SJSA1 (cell line): ENCODE measurements at regions not wholly inside any gene's neighbourhood (a gene's known extent, or its start where the extent isn't known, plus 50 kb on each side); places are given as distances from the start of the nearest gene placed in this dataset.
A peak's percentile ranks its signal among the peaks of the same experiment; 100 is the strongest.
"Not testable (repeated sequence)": the region's sequence is repeated elsewhere in the genome, so short reads cannot be mapped to it uniquely, and the experiment has no call there.

ENCODE experiments used
- DNase-seq, 2 experiments: peaks; one replicate each; pipeline ENCODE4 v3.0.0-alpha.2; 2015 to 2020; ENCODE audit warnings: low spot score in 2 of 2, low read depth in 1 of 2
- H3K27ac ChIP-seq: fragments of 250-450 bp; sonication (Bioruptor Pico); 2 replicates; pipeline ENCODE4 v1.5.1; 2020; ENCODE audit warnings: mild to moderate bottlenecking, moderate library complexity
- H3K27me3 ChIP-seq: fragments of 250-450 bp; sonication (Bioruptor Pico); replicated peaks from 2 replicates; pipeline ENCODE4 v1.5.1; 2020; ENCODE audit warnings: mild to moderate bottlenecking, moderate library complexity
- H3K36me3 ChIP-seq: fragments of 250-450 bp; sonication (Bioruptor Pico); 2 replicates; pipeline ENCODE4 v1.5.1; 2020; ENCODE audit warnings: mild to moderate bottlenecking
- H3K4me1 ChIP-seq: fragments of 250-450 bp; sonication (Bioruptor Pico); replicated peaks from 2 replicates; pipeline ENCODE4 v1.6.1; 2021; ENCODE audit warnings: mild to moderate bottlenecking
- H3K4me3 ChIP-seq: fragments of 250-450 bp; sonication (Bioruptor Pico); 2 replicates; pipeline ENCODE4 v1.5.1; 2020; ENCODE audit warnings: mild to moderate bottlenecking
- H3K9me3 ChIP-seq: fragments of 250-450 bp; sonication (Bioruptor Pico); replicated peaks from 2 replicates; pipeline ENCODE4 v1.5.1; 2020; ENCODE audit warnings: mild to moderate bottlenecking

- H3K4me1 ChIP-seq = no peaks in the 10 kb centered on the region
- DNase-seq = no peak
- H3K27me3 ChIP-seq = no peaks in the 10 kb centered on the region
- H3K9me3 ChIP-seq = no peaks in the 10 kb centered on the region; the same call in 1 of the 2 replicates
- H3K4me3 ChIP-seq = no peak overlapping the region
- no peak overlapping the region for H3K27ac ChIP-seq
- no peaks in the 10 kb centered on the region for H3K36me3 ChIP-seq
Measured at GRCh38 chr3:106482451-106482850, 613.6 kb upstream of the CBLB start.

- Histone ChIP-seq H3K36me3 (no peaks in the 10 kb centered on the region), H3K9me3 (no peaks in the 10 kb centered on the region; the same call in 1 of the 2 replicates)
- no peak for DNase-seq
Measured at GRCh38 chr3:106485217-106485616, 616.4 kb upstream of the CBLB start.

GRCh38 chr3:106485802-106486201, 617.0 kb upstream of the CBLB start:
- Histone ChIP-seq H3K9me3 (no peaks in the 10 kb centered on the region; the same call in 1 of the 2 replicates), H3K27me3 (no peaks in the 10 kb centered on the region), H3K4me3 (no peak overlapping the region), H3K4me1 (no peaks in the 10 kb centered on the region), H3K36me3 (no peaks in the 10 kb centered on the region), H3K27ac (no peak overlapping the region)
- DNase-seq = no peak

More at GRCh38 chr3:106485217-106485616, 616.4 kb upstream of the CBLB start:
- H3K4me1 ChIP-seq = no peaks in the 10 kb centered on the region
- H3K27me3 ChIP-seq = no peaks in the 10 kb centered on the region
- H3K27ac ChIP-seq = no peak overlapping the region
- H3K4me3 ChIP-seq = no peak overlapping the region

DNA sequence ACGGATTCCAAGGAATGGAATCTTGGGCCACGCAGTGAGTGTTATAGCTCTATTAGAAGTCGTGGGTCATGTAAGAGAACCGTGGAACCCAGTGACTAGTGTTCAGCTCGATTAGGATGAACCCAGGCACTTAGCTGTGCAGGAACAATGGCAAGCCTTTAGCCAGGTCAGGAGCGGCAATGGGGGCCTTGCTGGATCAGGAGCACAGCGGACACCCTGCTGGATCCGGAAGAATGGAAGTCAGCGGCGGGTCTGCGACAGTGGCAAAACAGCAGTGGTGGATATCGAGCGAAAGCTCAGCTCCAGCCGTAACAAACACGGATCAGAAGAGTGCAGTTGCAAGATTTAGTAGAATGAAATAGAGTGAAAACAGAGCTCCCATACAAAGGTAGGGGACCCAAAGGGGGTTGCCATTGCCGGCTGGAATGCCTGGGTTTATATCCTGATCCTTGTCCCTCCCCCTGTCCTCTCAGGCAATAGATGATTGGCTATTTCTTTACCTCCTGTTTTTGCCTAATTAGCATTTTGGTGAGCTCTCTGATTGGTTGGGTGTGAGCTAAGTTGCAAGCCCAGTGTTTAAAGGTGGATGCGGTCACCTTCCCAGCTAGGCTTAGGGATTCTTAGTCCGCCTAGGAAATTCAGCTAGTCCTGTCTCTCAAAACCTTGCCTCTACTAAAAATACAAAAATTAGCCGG, 618.3 kb upstream of the CBLB start:
- not testable (repeated sequence) for H3K27me3 ChIP-seq, H3K36me3 ChIP-seq, H3K4me1 ChIP-seq, H3K27ac ChIP-seq, DNase-seq, H3K9me3 ChIP-seq, H3K4me3 ChIP-seq

GRCh38 chr3:106488331-106488730, 619.5 kb upstream of the CBLB start:
- DNase-seq = no peak
- Histone ChIP-seq H3K9me3 (no peaks in the 10 kb centered on the region), H3K4me3 (no peak overlapping the region), H3K36me3 (no peaks in the 10 kb centered on the region), H3K4me1 (no peaks in the 10 kb centered on the region), H3K27me3 (no peaks in the 10 kb centered on the region), H3K27ac (no peak overlapping the region)

DNA sequence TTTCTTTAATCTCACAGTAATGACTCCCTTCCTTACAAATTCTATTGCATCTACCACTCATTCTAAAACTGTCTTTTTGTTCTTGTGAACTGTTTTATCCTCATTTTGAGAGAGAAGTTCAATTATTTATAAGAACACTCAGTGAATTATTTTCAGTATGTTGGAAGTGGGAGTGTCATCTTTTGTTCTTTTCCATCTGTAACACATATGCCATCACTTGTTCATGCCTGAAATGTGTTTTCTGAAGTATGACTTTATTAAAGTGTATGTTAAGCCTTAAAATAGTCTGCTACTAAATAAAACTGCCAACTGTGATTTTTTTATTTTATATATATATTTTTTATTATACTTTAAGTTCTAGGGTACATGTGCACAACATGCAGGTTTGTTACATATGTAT, 623.0 kb upstream of the CBLB start:
- Histone ChIP-seq H3K4me1 (no peaks in the 10 kb centered on the region), H3K9me3 (no peaks in the 10 kb centered on the region), H3K27ac (no peak overlapping the region), H3K36me3 (no peaks in the 10 kb centered on the region), H3K4me3 (no peak overlapping the region), H3K27me3 (no peaks in the 10 kb centered on the region)
- DNase-seq = no peak

DNA sequence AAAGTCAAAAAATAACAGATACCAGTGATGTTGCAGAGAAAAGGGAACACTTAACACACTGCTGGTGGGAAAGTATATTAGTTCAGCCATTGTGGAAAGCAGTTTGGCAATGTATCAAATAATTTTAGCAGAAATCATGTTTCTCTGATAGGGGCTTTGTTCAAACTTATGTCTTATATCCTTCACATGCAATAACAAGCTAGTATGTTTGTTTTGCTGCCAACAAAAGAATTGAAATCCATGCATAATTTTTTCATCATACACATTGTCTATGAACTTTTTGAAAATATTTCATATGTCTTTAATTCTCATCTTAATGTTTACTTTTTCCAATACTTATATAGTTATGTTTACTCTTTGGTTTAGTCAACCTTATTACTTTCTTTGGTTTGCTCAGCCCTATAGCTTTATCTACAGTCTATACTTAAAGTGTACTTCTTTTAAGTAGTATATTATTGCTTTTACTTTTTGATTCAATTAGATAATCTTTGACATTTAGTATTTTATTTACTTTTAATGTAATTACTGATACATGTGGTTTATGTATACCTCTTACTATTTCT, 639.6 kb upstream of the CBLB start:
- no peak overlapping the region for H3K4me3 ChIP-seq
- H3K4me1 ChIP-seq = no peaks in the 10 kb centered on the region
- H3K27me3 ChIP-seq = no peaks in the 10 kb centered on the region
- no peak overlapping the region for H3K27ac ChIP-seq
- H3K9me3 ChIP-seq = no peaks in the 10 kb centered on the region
- no peaks in the 10 kb centered on the region for H3K36me3 ChIP-seq
- no peak for DNase-seq

DNA sequence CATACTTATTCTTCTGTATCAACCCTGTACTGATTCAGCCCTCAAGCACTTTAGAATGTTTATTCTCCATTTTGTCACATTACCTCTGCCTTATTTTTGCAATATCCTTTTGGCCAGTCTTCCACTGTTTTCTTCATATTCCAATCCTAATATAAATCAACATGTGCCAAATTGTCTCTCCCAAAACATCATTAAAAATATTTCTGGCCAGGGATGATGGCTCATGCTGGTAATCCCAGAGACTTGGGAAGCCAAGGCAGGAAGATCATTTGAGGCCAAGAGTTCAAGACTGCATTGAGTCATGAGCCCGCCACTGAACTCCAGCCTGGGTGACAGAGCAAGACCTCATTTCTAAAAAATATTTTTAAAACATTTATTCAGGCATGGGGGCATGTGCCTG, 641.4 kb upstream of the CBLB start:
- Histone ChIP-seq H3K27me3 (no peaks in the 10 kb centered on the region), H3K27ac (no peak overlapping the region), H3K4me3 (no peak overlapping the region), H3K4me1 (no peaks in the 10 kb centered on the region), H3K9me3 (no peaks in the 10 kb centered on the region), H3K36me3 (no peaks in the 10 kb centered on the region)
- DNase-seq = no peak

GRCh38 chr3:106512846-106513245, 644.0 kb upstream of the CBLB start:
- H3K4me1 ChIP-seq = peaks cover 3% of the 10 kb centered on the region
- H3K36me3 ChIP-seq = no peaks in the 10 kb centered on the region
- H3K27ac ChIP-seq = no peak overlapping the region
- no peaks in the 10 kb centered on the region for H3K27me3 ChIP-seq
- H3K9me3 ChIP-seq = no peaks in the 10 kb centered on the region
- H3K4me3 ChIP-seq = no peak overlapping the region
- DNase-seq = no peak

DNA sequence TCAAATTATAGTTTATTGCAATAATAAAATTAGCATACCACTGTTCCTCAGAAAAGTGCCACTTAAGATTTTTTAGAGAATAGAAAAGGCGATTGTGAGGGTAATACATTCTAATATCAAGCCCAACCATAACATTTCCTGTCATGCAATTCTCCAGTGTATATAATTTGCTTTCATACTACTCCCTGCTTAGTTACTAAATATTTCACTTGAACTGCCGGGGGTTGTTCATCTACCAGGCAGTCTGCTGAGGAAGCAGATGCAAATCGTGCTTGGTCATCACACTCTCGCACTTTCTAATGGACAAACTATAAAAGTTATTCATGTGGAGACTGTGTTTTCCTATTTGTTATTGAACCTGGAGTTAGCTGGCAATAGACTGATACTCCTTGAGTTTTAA, 645.6 kb upstream of the CBLB start:
- no peaks in the 10 kb centered on the region for H3K27me3 ChIP-seq
- no peaks in the 10 kb centered on the region for H3K9me3 ChIP-seq
- no peak overlapping the region for H3K4me3 ChIP-seq
- H3K4me1 ChIP-seq = peaks cover 15% of the 10 kb centered on the region
- no peak for DNase-seq
- H3K27ac ChIP-seq = no peak overlapping the region
- no peaks in the 10 kb centered on the region for H3K36me3 ChIP-seq

DNA sequence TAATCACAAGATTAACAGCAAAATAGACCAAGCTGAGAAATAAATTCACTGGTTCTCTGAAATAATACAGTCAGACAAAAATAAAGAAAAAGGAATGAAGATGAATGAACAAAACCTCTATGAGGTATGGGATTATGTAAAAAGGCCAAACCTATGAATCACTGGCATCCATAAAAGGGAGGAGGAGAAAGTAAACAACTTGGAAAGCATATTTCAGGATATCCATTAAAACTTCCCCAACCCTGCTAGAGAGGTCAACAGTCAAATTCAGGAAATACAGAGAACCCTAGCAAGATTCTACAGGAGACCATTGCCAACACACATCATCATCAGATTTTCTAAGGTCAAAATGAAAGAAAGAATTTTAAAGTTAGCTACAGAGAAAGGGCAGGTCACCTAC, 649.7 kb upstream of the CBLB start:
- no peak overlapping the region for H3K4me3 ChIP-seq
- H3K27ac ChIP-seq = no peak overlapping the region; the same call in 1 of the 2 replicates
- no peaks in the 10 kb centered on the region for H3K9me3 ChIP-seq
- peaks cover 15% of the 10 kb centered on the region for H3K4me1 ChIP-seq
- peak in 1 of 2 experiments; percentile 46 for DNase-seq
- H3K27me3 ChIP-seq = no peaks in the 10 kb centered on the region
- H3K36me3 ChIP-seq = no peaks in the 10 kb centered on the region

GRCh38 chr3:106522397-106522796, 653.6 kb upstream of the CBLB start:
- H3K4me3 ChIP-seq = no peak overlapping the region
- no peaks in the 10 kb centered on the region for H3K27me3 ChIP-seq
- H3K36me3 ChIP-seq = no peaks in the 10 kb centered on the region
- H3K27ac ChIP-seq = no peak overlapping the region
- no peaks in the 10 kb centered on the region for H3K9me3 ChIP-seq
- peaks cover 15% of the 10 kb centered on the region for H3K4me1 ChIP-seq
- DNase-seq = no peak

DNA sequence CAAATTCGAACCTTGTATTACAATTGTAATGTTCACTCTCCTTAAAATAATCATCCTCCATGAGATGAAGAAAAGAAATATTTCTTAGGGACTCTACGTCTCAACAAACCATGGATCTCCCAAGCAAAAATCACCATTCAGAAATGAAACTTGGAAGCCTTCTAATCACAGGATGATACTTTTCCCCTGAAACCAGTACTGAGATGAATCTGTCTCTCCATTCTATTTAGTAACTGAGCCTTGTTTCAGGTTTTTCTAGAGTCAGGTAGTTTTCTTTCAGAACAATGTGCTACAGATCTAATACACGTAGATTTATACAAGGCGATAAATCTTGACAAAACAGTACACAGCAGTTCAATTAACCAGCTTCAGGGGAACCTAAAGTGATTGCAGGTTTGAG, 660.1 kb upstream of the CBLB start:
- DNase-seq = no peak
- H3K36me3 ChIP-seq = no peaks in the 10 kb centered on the region
- H3K4me1 ChIP-seq = peaks cover 3% of the 10 kb centered on the region
- no peaks in the 10 kb centered on the region for H3K9me3 ChIP-seq
- no peak overlapping the region for H3K27ac ChIP-seq
- H3K4me3 ChIP-seq = no peak overlapping the region
- no peaks in the 10 kb centered on the region for H3K27me3 ChIP-seq

GRCh38 chr3:106529738-106530137, 660.9 kb upstream of the CBLB start:
- no peaks in the 10 kb centered on the region for H3K9me3 ChIP-seq
- H3K36me3 ChIP-seq = no peaks in the 10 kb centered on the region
- H3K4me1 ChIP-seq = peaks cover 10% of the 10 kb centered on the region
- H3K27me3 ChIP-seq = no peaks in the 10 kb centered on the region
- no peak overlapping the region for H3K4me3 ChIP-seq
- DNase-seq = no peak
- no peak overlapping the region for H3K27ac ChIP-seq

DNA sequence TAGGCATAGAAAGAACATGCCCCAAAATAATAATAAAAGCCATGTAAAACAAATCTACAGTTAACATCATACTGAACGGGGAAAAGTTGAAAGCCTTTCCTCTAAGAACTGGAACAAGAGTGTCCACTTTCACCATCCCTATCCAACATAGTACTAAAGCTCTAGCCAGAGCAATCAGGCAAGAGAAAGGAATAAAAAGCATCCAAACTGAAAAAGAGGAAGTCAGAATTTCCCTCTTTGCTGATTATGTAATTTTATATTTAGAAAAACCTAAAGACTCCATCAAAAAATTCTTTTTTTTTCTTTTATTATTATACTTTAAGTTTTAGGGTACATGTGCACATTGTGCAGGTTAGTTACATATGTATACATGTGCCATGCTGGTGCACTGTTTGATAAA, 661.6 kb upstream of the CBLB start:
- Histone ChIP-seq H3K36me3 (no peaks in the 10 kb centered on the region), H3K27me3 (no peaks in the 10 kb centered on the region), H3K9me3 (no peaks in the 10 kb centered on the region), H3K4me1 (peaks cover 10% of the 10 kb centered on the region), H3K27ac (no peak overlapping the region), H3K4me3 (no peak overlapping the region)
- no peak for DNase-seq
